K562 (cell line): ENCODE measurements at regions not wholly inside any gene's neighbourhood (a gene's known extent, or its start where the extent isn't known, plus 50 kb on each side); places are given as distances from the start of the nearest gene placed in this dataset.

Experiments
- ATAC-seq: fragments of 200-7000 bp; cut with Tn5 transposase; 3 replicates; pipeline ENCODE4 v1.9.1; 2020; ENCODE audit warnings: moderate library complexity
- BruUV-seq: library from RNA; stranded (reverse); fragments of 400-500 nt; replicated peaks from 2 replicates; lab custom pipeline; 2021; lab: Mats Ljungman, UMichigan
- CTCF ChIA-PET: fragments of 300-600 bp; formaldehyde crosslinking; extraction: SDS; loops from one replicate; lab custom pipeline; 2021; ENCODE audit warnings: low intra/inter-chr PET ratio; lab: Yijun Ruan, JAX
- POLR2A ChIA-PET: fragments of 300-600, 350-650 bp; sonication (Branson Sonifier 250); formaldehyde crosslinking; extraction: SDS; loops from one replicate; lab custom pipeline; 2021; ENCODE audit warnings: antibody characterized with exemption, inconsistent platforms; lab: Yijun Ruan, JAX
- DNase-seq, 4 experiments: peaks; one replicate each; pipeline versions ENCODE4 v3.0.0 to v3.0.0-alpha.2; 2011 to 2018; ENCODE audit warnings: low spot score in 3 of 4, mixed read lengths in 3 of 4; ENCODE audit errors: extremely low read depth in 1 of 4
- FAIRE-seq: peaks from 2 replicates; lab custom pipeline; 2011; peaks lifted over from hg19 to GRCh38; lab: Jason Lieb, UNC
- H2AFZ ChIP-seq: 2 replicates; pipeline ENCODE4 v1.6.0; 2011; ENCODE audit warnings: low read depth, low read length, control low read depth, inconsistent platforms
- H3K27ac ChIP-seq: fragments of 200-600 bp; 3 replicates; pipeline ENCODE4 v1.8.0; 2011; ENCODE audit warnings: low read depth, mild to moderate bottlenecking, control low read depth, inconsistent platforms, low read length, moderate library complexity, mixed read lengths; ENCODE audit errors: extremely low read depth
- H3K27me3 ChIP-seq, 2 experiments: fragments of 300-600 bp in 1 of 2; 2 replicates in 1 of 2; 3 replicates in 1 of 2; pipeline versions ENCODE4 v1.6.0 to v1.8.0; 2011; ENCODE audit warnings: inconsistent platforms in 2 of 2, low read length in 2 of 2, mild to moderate bottlenecking in 1 of 2, mixed read lengths in 1 of 2, moderate library complexity in 1 of 2; ENCODE audit not compliant: control insufficient read depth in 2 of 2, insufficient read depth in 2 of 2
- H3K36me3 ChIP-seq: fragments of 300-600 bp; 3 replicates; pipeline ENCODE4 v1.8.0; 2011; ENCODE audit warnings: mild to moderate bottlenecking, low read length, inconsistent platforms; ENCODE audit not compliant: control insufficient read depth, insufficient read depth
- H3K4me1 ChIP-seq, 2 experiments: fragments of 200-600 bp in 1 of 2; replicated peaks in 1 of 2; 2 replicates in 1 of 2; 3 replicates in 1 of 2; pipeline versions ENCODE4 v1.5.1 to v1.8.0; 2011; ENCODE audit warnings: inconsistent platforms in 2 of 2, low read length in 2 of 2, mild to moderate bottlenecking in 1 of 2, mixed read lengths in 1 of 2, moderate library complexity in 1 of 2; ENCODE audit not compliant: control insufficient read depth in 2 of 2, insufficient read depth in 2 of 2
- H3K4me2 ChIP-seq: 2 replicates; pipeline ENCODE4 v1.6.1; 2011; ENCODE audit warnings: low read length, control low read depth, inconsistent platforms, mixed read lengths; ENCODE audit not compliant: insufficient read depth
- H3K4me3 ChIP-seq: fragments of 200-600 bp; sonication (generic), shearing (Covaris generic); 2 replicates; pipeline ENCODE4 v1.5.1; 2016; ENCODE audit warnings: control low read depth, inconsistent platforms
- H3K79me2 ChIP-seq: fragments of 200-600 bp; 3 replicates; pipeline ENCODE4 v1.8.0; 2011; ENCODE audit warnings: low read length, inconsistent platforms; ENCODE audit not compliant: control insufficient read depth, insufficient read depth
- H3K9ac ChIP-seq, 2 experiments: 2 replicates each; pipeline versions ENCODE4 v1.6.0 to v1.6.1; 2011; ENCODE audit warnings: low read depth in 2 of 2, low read length in 2 of 2, control low read depth in 1 of 2, inconsistent platforms in 1 of 2, mild to moderate bottlenecking in 1 of 2, mixed read lengths in 1 of 2; ENCODE audit not compliant: insufficient read depth in 1 of 2
- H3K9me1 ChIP-seq: one replicate; pipeline ENCODE4 v1.6.0; 2011; ENCODE audit warnings: inconsistent platforms, mild to moderate bottlenecking, low read length, moderate library complexity; ENCODE audit not compliant: control insufficient read depth, insufficient read depth
- H3K9me3 ChIP-seq: replicated peaks from 2 replicates; pipeline ENCODE4 v1.5.1; 2011; ENCODE audit warnings: low read depth, low read length, inconsistent platforms; ENCODE audit not compliant: control insufficient read depth, insufficient read depth
- H4K20me1 ChIP-seq: replicated peaks from 2 replicates; pipeline ENCODE4 v1.6.1; 2011; ENCODE audit warnings: low read length, inconsistent platforms, mixed read lengths; ENCODE audit not compliant: control insufficient read depth, insufficient read depth
- EWSR1 ChIP-seq: fragments of 450-650 bp; IDR thresholded peaks from 2 replicates; pipeline ENCODE4 v1.6.1; 2018; ENCODE audit warnings: borderline replicate concordance, mild to moderate bottlenecking, low read depth, moderate library complexity; ENCODE audit not compliant: partially characterized antibody
- HLTF ChIP-seq: fragments of 450-650 bp; IDR thresholded peaks from 2 replicates; pipeline ENCODE4 v1.6.1; 2016
- KDM5B ChIP-seq: fragments of 200-600 bp; sonication (generic); IDR thresholded peaks from 2 replicates; pipeline ENCODE4 v1.6.1; 2012; ENCODE audit warnings: low read depth, mild to moderate bottlenecking, moderate library complexity, low read length, control low read depth, inconsistent platforms; ENCODE audit not compliant: insufficient replicate concordance
- MEIS2 ChIP-seq: fragments of 450-650 bp; IDR thresholded peaks from 2 replicates; pipeline ENCODE4 v1.6.1; 2014; ENCODE audit warnings: mild to moderate bottlenecking; ENCODE audit not compliant: partially characterized antibody
- PBX2 ChIP-seq, 2 experiments: IDR thresholded peaks in 1 of 2; conservative IDR thresholded peaks in 1 of 2; 2 replicates each; pipeline ENCODE4 v1.6.1; 2016; ENCODE audit warnings: low read depth in 2 of 2, mild to moderate bottlenecking in 1 of 2, missing compliant biosample characterization in 1 of 2, missing genetic modification characterization in 1 of 2, moderate library complexity in 1 of 2
- STAT5B ChIP-seq: fragments of 250-450 bp; sonication (Bioruptor Pico); IDR thresholded peaks from 2 replicates; pipeline ENCODE4 v1.8.0; 2021; ENCODE audit warnings: mild to moderate bottlenecking, inconsistent platforms
- THRA ChIP-seq: fragments of 450-650 bp; IDR thresholded peaks from 2 replicates; pipeline ENCODE4 v1.6.1; 2017; ENCODE audit warnings: mild to moderate bottlenecking, moderate library complexity
- USF1 ChIP-seq: sonication (generic); formaldehyde crosslinking; IDR thresholded peaks from 2 replicates; pipeline ENCODE4 v1.9.0; 2022; ENCODE audit warnings: mild to moderate bottlenecking, missing genetic modification reagents
- WGBS: fragments of 100-300 bp; shearing (Covaris generic); methylation state at CpG from one replicate; pipeline ENCODE4 v1.1.6; 2016; ENCODE audit warnings: low coverage, mixed read lengths; ENCODE audit not compliant: insufficient coverage; ENCODE audit errors: missing lambda C conversion rate; 5-methylcytosine and 5-hydroxymethylcytosine counted together
- in situ Hi-C: fragments of 300-500 bp; cut with MboI; formaldehyde crosslinking; loops from 4 replicates; pipeline ENCODE4 v1.15.0; 2018; ENCODE audit warnings: inconsistent platforms, mixed read lengths
- intact Hi-C: fragments of 100-400 bp; cut with micrococcal nuclease; formaldehyde crosslinking; loops from 2 replicates; pipeline ENCODE4 v1.14.2; 2022

- no peak overlapping the region for H3K9ac ChIP-seq
- CTCF ChIA-PET, result no interaction called here
- no peaks in the 10 kb centered on the region for H3K79me2 ChIP-seq
- H3K4me1 ChIP-seq, result no peaks in the 10 kb centered on the region
- no TSS peak for BruUV-seq
- no peak for FAIRE-seq
- no peak overlapping the region for H2AFZ ChIP-seq
- no peak for DNase-seq
- no peak overlapping the region for H3K27ac ChIP-seq
- WGBS, result 0% methylated on average over 8 of the region's 10 CpGs
- in situ Hi-C loops, result no loop called here
- no peaks in the 10 kb centered on the region for H3K36me3 ChIP-seq
- no peak overlapping the region for H3K4me3 ChIP-seq
- H3K4me2 ChIP-seq, result no peak overlapping the region
- H3K9me3 ChIP-seq, result no peaks in the 10 kb centered on the region
- peaks cover 0 to 5% of the 10 kb centered on the region in 2 experiments; a peak in 2 of 5 replicates for H3K27me3 ChIP-seq
- no peaks in the 10 kb centered on the region for H3K9me1 ChIP-seq
- POLR2A ChIA-PET, result no interaction called here
- intact Hi-C loops, result no loop called here
- no peaks in the 10 kb centered on the region for H4K20me1 ChIP-seq
- no peak for ATAC-seq
- TF ChIP-seq THRA (no peak), HLTF (no peak), STAT5B (CRISPR knock-in tag) (no peak), KDM5B (no peak), MEIS2 (no peak), USF1 (CRISPR knock-in tag) (no peak), PBX2 (CRISPR knock-in tag; IDR thresholded peaks at IDR 0.05; ENCODE audit: low read depth) (no peak), PBX2 (tag; conservative IDR thresholded peaks at IDR 0.05; ENCODE audit: low read depth) (no peak), EWSR1 (no peak)
Observed at GRCh38 chr10:90982406-90983008, 61.6 kb upstream of the ANKRD1 start.
